ENCODE measurements at regions not wholly inside any gene's neighbourhood (a gene's known extent, or its start where the extent isn't known, plus 50 kb on each side); places are given as distances from the start of the nearest gene placed in this dataset.

DNA sequence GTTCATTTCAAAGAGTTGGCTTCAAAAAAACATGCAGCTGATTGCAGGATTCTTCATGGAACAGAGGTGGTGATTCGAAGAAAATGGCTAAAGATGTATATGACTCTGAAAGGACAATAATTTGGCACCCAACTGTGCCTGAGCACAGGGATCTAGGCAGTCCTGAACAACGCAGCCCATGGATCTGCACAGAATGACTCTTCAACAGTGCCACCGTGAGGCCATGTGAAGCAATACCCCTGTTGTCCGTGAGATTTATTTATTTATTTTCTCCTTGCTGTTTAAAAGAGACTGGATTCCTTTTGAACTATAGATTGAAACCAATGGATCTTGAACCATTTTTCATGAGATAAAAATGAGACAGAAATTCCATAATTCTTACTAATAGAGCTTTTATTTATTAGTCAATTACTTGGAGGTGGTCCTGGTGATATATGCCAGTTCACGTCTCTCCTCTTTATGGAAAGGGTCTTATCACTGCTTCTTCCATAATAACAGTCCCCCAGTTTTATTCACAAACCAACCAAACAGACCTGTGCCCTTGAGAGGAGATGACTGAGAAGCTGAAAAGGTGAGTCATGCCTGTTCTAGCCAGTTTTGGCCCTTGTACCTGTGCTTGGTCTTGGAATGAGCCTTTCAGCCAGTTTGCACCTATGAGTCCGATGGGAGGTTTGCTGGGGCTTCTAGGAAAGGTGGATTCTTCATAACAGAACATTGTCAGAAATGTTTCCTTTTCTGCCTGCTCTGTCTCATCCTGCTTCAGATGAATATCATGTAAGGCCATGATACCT is 1598.3 kb downstream of the AACS start:
- DNase-seq = peak; percentile 0

DNA sequence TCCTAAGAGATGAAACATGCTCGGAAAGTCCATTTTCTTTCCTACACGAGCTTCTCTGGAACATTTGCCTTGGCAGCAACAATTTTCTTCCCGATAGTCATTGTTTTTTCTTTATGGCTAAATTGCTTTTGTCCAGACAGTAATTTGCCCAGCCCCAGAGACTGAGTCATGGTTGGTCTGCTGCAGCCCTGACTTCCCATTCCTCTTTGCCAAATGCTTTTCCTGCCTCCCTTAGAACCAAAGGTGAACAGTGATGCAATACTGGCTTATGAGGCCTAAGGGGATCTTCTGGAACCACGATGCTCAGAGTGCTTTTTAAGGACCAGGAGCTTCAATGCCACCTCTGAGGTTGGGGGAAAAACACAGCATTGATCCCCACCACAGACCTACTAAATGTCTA is 1599.6 kb upstream of the TMEM132C start:
- no peak for DNase-seq

DNA sequence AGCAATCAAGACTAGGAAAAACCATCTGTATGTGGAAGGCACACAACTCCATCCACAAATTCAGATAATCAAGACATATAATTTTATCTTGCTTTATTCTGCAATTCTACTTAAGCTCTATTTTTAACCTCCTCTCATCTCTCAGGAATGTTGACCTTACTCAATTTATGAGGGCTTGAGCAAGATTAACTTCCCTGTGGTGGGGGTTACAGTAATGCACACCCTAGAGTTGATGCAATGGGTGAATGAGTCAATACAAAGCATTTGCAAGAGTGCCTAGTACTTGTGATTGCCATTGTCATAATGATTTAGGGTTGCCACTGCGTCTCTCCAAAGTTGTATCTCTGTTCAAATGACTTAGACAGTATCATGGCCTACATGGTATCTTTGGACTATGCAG is 1598.4 kb upstream of the TMEM132C start:
- no peak for DNase-seq

DNA sequence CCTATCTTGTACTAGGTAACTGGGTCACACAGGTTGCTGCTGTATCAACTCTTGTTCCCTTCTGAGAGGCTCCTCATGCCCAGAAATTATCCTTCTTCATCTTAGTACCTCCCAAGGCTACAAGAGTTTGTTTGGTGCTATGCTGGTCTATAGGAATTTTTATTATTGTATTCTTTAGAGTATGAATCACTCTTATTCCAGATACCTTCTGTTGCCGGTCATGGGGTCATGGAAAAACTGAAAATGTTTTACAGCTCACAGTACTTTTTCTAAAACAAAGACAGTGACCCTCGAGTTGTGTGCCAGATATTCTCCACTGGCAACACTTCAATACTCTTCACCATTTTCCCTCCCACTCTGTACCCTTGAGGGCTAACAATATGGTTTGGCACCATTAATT is 1598.0 kb upstream of the TMEM132C start:
- DNase-seq = no peak

DNA sequence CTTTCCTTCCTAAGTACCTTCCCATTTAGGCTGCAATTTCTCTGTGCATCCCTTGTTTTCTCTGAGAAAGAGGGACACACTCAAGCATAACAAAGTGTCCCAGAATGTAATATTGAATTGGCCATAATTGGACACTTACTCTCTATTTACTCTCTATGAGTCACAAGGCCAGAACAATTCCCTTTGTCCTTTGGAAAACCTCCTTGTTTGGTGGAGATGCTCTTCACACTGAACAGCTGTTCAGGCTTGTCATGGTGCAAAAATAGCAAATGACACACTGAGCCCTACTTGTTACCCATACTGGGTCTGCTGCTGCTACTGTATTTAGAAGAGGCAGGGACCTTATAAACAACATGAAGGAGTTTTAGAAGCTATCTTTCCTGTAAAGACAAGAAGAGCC is 1590.5 kb upstream of the TMEM132C start:
- no peak for DNase-seq

DNA sequence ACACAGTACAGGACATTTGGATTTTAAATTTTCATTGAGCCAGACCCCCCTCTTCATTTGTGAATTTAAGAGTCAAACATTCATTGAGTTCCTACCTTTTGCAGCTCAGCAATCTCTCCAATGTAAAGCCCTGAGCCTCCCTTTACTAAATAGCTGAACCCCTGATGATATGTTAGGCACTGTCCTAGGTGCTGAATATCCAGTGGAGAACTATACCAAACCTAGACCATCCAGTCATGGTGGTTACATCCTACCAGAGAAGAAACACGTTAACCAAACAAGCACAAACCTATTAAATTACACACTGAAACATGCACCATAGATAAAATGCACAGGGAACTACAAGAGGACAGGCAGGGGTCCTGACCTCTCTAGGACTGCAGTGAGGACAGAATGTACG is 1585.3 kb upstream of the TMEM132C start:
- DNase-seq = no peak

DNA sequence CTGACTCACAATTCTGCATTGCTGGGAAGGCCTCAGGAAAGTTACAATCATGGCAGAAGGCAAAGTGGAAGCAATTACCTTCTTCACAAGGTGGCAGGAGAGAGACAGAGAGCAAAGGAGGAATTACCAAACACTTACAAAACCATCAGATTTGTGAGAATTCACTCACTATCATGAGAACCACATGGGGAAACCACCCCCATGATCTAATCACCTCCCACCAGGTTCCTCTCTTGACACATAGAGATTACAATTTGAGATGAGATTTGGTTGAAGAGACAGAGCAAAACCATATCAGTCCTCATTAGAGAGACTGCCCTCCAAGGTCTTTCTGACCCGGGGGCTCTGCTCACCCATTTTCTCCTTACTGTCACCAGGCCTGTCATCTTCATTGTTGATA is 1582.3 kb upstream of the TMEM132C start:
- DNase-seq = no peak

DNA sequence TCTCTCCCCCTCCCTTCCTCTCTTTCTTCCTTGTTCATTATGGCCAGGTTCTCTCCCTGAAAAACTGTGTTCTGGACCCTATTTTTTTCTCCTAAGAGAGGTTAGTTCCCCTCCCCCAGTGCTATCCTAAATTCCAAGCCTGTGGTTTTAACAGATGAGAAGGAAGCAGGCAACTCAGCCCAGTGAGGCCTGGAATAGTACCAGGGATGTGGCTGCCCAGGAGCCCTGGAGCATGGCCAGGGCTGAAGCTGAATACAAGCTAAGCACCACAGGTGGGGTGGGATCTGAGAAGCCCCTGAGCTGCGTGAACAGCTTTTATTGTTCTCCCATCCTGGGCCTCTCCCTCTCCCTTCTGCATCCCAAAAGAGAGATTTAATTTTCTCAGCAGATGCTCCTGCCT is 1581.3 kb upstream of the TMEM132C start:
- DNase-seq = no peak

DNA sequence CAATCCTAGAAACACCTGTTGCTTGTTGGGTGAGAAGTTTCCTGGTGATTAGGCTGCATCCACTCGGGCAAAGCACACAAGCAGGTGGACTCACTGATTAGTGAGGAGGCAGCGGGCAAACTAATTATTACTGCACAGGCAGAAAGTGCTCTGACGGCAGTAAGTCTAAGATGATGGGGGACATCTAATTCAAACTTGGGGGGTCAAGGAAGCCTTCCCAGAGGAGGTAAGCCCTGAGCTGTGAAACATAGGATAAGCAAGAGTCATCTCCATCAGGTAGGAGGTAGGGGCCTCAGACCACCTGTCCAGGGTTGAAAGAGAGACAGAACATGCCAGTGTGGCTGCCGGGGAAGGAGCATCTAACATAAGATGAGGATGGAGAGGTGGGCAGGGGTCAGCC is 1578.4 kb upstream of the TMEM132C start:
- no peak for DNase-seq

DNA sequence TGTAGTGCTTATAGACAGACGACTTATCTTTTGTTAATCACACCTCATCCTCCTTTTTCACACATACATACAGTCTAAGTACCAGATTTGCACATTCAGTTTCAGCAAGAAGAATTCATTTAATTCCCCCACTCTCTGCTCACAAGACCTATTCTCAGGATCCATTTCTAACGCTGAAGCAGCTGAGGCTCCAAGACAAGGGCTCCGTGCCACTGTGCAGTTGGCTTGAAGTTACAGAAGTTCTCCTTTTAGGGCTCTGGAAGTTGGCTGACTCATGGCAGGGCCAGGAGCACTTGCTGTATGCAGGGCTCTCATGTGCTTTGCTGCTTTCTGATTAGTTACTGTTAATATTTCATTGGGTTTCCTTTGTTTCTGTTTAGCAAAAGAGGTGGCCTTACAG is 1566.9 kb upstream of the TMEM132C start:
- no peak for DNase-seq

DNA sequence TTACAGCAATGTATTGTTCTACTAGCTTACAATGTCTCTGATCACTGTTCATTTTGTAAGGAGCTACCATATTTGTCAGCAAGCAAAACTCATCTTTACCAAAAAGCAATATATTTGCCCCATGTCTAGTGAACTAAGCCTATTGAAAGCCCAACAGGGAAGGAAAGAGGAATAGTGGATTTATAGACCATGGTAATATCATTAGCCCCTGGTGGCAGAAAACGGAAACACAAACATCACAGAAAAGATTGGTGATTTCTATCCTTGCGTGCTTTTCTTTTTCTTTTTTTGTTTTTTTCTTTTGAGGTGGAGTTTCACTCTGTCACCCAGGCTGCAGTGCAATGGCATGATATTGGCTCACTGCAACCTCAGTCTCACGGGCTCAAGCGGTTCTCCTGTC is 1562.4 kb upstream of the TMEM132C start:
- DNase-seq = no peak

DNA sequence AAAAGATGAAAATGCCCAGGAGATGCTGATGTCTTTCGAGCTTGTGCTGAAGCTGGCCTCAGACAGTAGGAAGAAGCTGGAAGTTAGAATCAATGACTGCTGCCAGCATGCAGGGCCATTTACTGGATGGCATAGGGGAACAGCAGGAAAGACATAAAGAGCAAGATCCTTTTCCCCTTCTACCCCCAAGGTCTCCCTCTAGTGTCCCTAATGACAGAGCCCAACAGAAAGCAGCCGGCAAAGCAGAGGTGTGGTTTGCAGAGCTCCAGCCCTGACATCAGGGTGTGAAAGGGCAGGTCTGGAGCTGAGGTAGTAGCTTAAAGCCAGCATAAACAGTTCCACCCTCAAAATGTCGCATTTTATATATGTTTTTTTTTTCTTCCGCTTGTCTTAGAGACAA is 1560.7 kb upstream of the TMEM132C start:
- DNase-seq = no peak

DNA sequence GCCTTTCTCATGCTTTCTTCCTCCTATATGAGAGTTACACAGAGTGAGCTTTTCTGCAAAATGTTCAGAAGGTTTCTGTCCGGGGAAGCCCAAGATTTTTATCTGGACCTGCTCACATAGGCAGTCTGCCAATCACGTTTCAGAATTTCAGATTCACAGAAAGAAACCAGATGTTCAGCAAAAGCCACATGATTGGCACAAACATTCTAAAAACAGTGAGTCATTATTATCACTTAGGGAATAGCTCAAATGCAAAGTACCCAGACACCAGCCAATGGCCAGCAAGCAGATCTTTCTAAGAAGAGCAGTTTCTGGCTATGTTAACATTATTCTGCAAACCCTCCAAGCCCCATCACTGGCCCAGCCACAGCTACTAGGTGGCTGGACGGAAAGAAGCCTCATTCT is 1558.5 kb upstream of the TMEM132C start:
- DNase-seq = no peak

DNA sequence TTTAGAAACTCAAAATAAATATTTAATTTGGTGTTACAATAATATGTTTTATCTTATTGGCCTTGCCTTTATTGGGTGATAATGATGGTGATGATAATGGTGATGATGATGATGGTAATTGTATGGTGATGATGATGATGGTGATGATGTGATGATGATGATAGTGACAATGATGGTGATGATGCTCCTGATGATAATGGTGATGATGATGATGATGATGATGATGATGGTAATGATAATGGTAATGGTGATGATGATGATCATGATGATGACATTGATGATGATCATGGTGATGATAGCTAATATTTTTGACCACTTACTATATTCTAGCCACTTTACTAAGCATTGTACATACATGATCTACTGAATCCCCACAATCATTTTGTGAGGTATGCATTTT is 1548.6 kb upstream of the TMEM132C start:
- DNase-seq = no peak

DNA sequence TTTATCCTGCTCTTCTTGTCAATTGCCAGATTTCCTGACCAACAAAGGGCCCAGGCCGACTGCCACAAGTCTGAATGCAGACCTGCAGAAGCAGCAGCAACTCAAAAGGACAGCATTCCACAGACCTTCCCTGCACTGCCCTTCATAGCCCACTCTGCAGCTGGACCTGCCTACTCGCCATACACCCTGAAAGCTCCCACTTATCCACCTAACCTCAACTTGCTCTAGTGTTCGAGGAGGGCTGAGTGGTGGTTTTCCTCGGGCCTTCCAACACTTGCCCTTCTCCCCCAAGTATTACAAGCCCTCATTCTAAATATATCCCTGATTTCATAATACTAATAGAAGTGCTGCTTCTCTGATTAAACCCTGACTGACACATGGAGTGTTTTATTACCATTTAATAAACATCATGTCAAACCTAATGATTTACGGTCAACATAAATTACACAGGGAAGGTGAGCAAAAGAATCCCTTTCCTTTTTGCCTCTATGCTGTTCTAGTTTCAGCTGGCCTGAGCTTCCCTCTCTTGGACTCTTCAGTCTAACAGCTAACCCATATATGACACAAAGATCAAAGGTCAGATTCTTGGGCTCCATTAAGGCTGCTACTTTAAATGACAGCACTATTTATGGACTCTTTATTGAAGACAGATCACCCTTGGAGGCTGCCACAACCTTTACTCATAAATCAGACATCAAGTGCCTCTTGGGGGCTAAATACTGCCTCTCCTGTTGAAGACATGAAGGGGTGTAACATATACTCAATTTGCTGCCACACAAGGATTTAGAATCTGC is 1546.9 kb upstream of the TMEM132C start:
- DNase-seq = no peak

DNA sequence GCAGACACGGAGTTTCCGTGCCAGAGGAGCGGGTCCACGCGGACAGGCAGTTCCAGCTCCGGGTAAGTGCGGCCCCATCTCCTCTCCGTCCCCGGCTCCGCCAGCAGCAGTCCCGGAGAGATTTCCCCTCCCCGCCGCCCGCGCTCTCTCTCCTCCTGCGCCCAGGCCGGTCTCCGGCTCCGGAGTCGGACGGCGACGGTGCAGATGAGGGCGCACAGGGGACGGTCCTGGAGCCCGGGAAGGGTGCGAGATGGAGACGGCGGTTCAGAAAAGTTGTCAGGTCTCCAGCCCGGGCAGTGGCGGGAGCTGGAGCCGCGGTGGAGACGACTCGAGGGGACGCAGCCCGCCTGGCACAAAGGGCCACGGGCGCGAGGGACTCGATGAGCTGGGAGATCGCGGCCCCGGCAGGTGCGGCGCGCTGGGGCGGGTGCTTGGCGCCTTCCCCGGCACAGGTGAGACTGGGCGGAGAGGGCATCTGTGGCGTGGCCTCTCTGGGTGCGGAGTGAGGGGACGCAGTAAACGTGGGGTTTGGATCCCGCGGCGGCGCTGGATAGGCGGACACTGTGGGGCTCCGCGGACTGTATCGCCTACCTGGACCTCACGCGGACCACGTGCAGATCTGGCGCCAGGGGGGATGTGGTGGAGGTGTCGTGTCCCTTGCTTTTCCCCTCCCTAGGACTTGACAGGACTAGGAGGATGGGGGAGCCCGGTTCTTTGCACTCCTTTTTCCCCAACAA is 1540.3 kb upstream of the TMEM132C start:
- no peak for DNase-seq

DNA sequence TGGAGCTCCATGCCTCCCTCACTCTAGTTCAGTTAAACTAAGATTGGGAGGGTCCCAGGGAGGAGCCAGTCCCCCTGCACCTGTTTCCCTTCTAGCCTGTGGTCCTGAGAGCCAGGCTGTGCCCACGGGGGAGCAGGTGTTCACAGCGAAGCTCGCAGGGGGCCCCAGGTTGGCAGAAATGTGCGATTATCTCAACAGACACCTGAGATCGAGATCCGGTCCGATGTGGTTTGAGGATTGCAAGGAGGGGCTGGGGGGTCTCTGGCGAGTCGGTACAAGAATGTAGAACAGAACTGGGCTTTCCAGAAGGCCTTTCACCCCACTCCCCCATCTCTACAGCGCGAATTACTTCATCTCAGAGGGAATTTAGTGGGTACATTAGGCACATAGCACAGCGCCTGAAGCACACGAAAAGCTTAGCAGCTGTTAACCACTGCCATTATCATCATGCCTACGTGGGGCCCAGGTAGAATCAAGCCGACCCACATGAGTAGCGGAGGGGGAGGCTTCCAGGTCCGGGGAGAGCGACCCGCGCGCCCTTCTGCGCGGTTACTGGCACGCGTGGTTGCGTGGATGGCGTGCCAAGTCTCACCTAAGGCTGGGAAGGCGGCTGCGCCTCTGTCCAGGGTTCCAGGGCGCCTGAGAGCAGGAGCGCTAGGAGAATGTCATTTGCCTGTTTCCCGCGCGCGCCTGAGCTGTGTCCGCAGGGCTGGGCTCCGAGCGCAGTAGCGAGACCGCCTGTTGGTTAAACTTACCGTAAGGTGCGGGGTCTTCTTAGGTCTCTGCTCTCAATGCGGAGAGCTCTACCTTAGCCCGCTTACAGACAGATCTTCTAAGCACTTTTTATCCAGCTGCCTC is 1539.5 kb upstream of the TMEM132C start:
- DNase-seq = no peak

DNA sequence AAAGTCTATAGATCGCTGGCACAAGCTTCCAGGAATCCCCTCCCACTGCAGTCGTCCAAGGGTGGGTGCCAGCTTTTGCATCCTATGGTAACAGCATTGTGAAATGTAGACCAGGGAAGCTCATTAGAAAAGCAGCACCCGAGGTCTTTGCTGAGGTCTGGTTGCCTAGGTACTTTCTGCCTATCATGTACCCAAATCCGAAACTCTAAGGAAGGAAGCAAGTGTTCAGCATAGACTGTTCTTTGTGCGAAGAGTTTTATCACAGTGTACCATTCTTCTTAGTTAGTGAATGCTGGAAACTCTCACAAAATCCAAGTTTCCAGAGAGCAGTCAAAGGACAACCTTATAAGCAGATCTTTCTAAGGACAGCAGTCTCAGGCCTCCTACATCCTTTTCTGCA is 1532.7 kb upstream of the TMEM132C start:
- DNase-seq = no peak

DNA sequence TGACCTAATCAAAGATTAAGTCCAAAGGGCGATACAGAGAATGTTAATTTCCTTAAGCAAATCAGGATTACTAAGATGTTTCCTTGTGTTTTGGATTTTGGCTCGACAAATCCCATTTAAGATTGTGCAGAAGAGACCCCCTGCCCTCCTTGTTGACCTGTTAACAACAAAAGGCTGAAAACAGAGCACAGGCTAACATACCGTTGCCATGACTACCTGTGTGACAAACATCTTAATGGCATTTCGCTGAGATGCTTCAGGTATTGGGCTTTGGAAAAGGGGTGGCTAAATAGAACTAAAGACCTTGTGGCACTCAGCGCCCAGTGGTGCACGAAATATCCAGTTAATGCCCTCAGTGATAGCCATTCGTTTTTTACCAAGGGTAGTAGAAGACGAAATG is 1532.3 kb upstream of the TMEM132C start:
- no peak for DNase-seq

DNA sequence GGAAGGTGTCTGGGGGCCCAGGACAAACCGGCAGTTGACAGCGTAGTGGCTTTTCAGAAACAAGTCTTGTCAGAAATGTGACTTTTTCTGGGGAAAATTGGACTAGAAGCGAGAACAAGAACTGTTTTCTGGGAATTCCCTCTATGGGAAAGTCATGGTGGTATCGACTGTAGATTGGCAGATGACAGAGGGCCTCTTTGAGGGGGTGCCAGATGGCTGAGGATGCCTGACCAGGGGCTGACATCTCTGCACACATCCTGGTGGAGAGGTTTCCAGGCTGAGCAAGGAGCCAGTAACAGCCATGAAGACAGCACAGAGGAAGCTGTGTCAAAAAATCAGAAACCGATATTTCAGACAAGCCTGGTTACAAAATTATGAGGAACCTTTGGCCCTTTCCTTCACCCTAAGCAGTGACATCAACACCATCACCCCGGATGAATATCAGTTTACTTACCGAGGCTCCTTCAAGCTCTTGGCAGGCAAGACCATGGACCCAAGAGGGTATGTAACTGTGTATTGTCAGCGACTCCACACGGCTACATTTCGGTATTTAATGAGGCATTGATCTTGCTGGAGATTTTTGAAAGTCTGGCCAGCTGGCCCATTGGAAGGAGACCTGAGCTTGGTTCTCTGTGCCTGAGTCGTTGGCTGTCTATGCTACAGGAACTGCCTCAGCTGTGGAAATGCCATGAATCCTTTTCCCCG is 1525.3 kb upstream of the TMEM132C start:
- no peak for DNase-seq

DNA sequence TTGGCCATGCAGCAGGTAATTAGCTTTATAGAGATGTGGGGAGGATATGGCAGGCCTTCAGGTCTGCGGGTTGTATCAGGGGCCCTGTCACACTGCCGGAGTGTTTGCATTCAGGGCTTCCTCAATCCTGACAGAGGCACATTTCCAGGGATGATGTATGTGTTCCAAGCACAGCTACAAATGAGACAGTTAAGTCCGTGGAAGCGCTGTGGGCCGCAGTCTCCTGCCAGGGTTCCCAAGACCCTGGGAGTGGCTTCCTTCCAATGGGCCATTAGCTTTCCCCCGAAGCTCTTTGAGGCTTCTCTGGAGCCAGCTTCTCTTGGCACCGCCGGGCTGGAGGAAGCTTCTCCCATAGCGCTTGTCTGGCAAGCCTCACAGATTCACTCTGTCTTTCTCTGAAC is 1524.7 kb upstream of the TMEM132C start:
- DNase-seq = no peak

DNA sequence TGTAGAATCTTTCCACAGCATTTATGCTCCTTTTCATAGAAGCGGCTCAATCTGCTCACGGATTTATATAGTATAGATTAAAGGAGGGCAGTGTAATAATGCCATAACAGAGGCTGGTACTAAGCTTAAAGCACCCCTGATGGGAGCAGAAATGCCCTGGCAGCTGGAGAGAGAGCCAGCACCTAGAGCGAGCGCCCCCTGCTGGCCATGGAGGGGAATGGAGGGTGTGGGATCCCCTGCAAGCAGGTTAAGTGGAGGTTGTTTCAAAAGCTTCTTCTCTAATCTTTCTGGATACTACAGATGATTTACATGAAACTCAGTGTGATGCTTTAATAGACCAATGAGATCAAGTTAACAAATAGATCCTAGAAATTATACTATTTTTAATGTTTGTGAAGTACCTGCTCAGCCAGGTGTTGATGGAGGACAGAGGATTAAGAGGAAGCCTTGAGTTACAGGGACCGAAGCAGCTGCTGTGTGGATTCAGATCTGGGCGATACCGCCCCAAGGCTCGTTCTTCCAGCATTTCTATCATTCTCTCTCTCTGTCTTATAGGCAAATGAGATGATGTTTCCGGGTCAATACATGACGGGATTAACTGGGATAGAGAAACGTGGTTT is 1519.3 kb upstream of the TMEM132C start:
- DNase-seq = peak; percentile 57
